H9 (cell line): ENCODE measurements at regions not wholly inside any gene's neighbourhood (a gene's known extent, or its start where the extent isn't known, plus 50 kb on each side); places are given as distances from the start of the nearest gene placed in this dataset.

Source experiments
- DNase-seq: peaks from one replicate; pipeline ENCODE4 v3.0.0-alpha.2; 2017
- H2AFZ ChIP-seq: one replicate; pipeline ENCODE4 v1.6.1; 2013; ENCODE audit warnings: mild to moderate bottlenecking, low read length, control low read depth, moderate library complexity
- H2AK5ac ChIP-seq: 2 replicates; pipeline ENCODE4 v1.6.1; 2013; ENCODE audit warnings: low read length, control low read depth, mixed read lengths; ENCODE audit not compliant: insufficient read length
- H2BK120ac ChIP-seq: one replicate; pipeline ENCODE4 v1.6.1; 2013; ENCODE audit warnings: low read depth, mild to moderate bottlenecking, low read length, control low read depth, inconsistent platforms; ENCODE audit not compliant: poor library complexity, severe bottlenecking
- H2BK12ac ChIP-seq: 2 replicates; pipeline ENCODE4 v1.6.1; 2013; ENCODE audit warnings: low read length, control low read depth, mixed read lengths, low read depth; ENCODE audit not compliant: insufficient read length
- H2BK15ac ChIP-seq: 2 replicates; pipeline ENCODE4 v1.6.1; 2013; ENCODE audit warnings: low read depth, low read length, control low read depth
- H2BK20ac ChIP-seq: one replicate; pipeline ENCODE4 v1.6.1; 2013; ENCODE audit warnings: low read depth, mild to moderate bottlenecking, low read length, control low read depth, inconsistent platforms; ENCODE audit not compliant: poor library complexity, severe bottlenecking
- H2BK5ac ChIP-seq: 2 replicates; pipeline ENCODE4 v1.6.1; 2013; ENCODE audit warnings: low read length, control low read depth, mixed read lengths; ENCODE audit not compliant: insufficient read length
- H3K14ac ChIP-seq: 2 replicates; pipeline ENCODE4 v1.6.1; 2013; ENCODE audit warnings: low read length, control low read depth; ENCODE audit not compliant: insufficient read depth
- H3K18ac ChIP-seq: 2 replicates; pipeline ENCODE4 v1.6.1; 2013; ENCODE audit warnings: low read depth, mild to moderate bottlenecking, mixed read lengths, low read length, control low read depth; ENCODE audit not compliant: insufficient read length
- H3K23ac ChIP-seq: 2 replicates; pipeline ENCODE4 v1.6.1; 2013; ENCODE audit warnings: low read length, control low read depth, mixed read lengths, low read depth; ENCODE audit not compliant: insufficient read length
- H3K23me2 ChIP-seq: 2 replicates; pipeline ENCODE4 v1.6.1; 2013; ENCODE audit warnings: low read depth, mild to moderate bottlenecking, mixed read lengths, low read length, control low read depth; ENCODE audit not compliant: insufficient read length, poor library complexity, severe bottlenecking
- H3K27ac ChIP-seq: 2 replicates; pipeline ENCODE4 v1.5.1; 2013; ENCODE audit warnings: low read length, control low read depth, mixed read lengths, low read depth; ENCODE audit not compliant: insufficient read length
- H3K27me3 ChIP-seq: 2 replicates; pipeline ENCODE4 v1.6.1; 2013; ENCODE audit warnings: low read length, control low read depth, inconsistent platforms; ENCODE audit not compliant: insufficient read depth
- H3K4ac ChIP-seq: 2 replicates; pipeline ENCODE4 v1.6.1; 2013; ENCODE audit warnings: low read depth, mild to moderate bottlenecking, control low read depth, inconsistent platforms, low read length, moderate library complexity
- H3K4me1 ChIP-seq: 2 replicates; pipeline ENCODE4 v1.6.1; 2013; ENCODE audit warnings: low read length, control low read depth, inconsistent platforms; ENCODE audit not compliant: insufficient read depth
- H3K4me2 ChIP-seq: 2 replicates; pipeline ENCODE4 v1.6.1; 2013; ENCODE audit warnings: low read length, control low read depth, mixed read lengths; ENCODE audit not compliant: insufficient read length, insufficient read depth
- H3K56ac ChIP-seq: 2 replicates; pipeline ENCODE4 v1.6.1; 2013; ENCODE audit warnings: low read depth, mild to moderate bottlenecking, mixed read lengths, low read length, control low read depth; ENCODE audit not compliant: insufficient read length
- H3K79me1 ChIP-seq: 2 replicates; pipeline ENCODE4 v1.6.1; 2013; ENCODE audit warnings: low read depth, mild to moderate bottlenecking, moderate library complexity, low read length, control low read depth, inconsistent platforms; ENCODE audit not compliant: insufficient read depth, poor library complexity, severe bottlenecking
- H3K79me2 ChIP-seq: 2 replicates; pipeline ENCODE4 v1.6.1; 2013; ENCODE audit warnings: low read length, control low read depth, inconsistent platforms; ENCODE audit not compliant: insufficient read depth
- H3K9ac ChIP-seq: 2 replicates; pipeline ENCODE4 v1.6.1; 2013; ENCODE audit warnings: low read length, control low read depth, mixed read lengths; ENCODE audit not compliant: insufficient read length; ENCODE audit errors: extremely low read depth
- H3K9me3 ChIP-seq: one replicate; pipeline ENCODE4 v1.6.1; 2013; ENCODE audit warnings: low read depth, low read length, inconsistent platforms; ENCODE audit not compliant: control insufficient read depth
- H3T11ph ChIP-seq: one replicate; pipeline ENCODE4 v1.6.1; 2013; ENCODE audit warnings: mild to moderate bottlenecking, low read length, control low read depth, inconsistent platforms
- H4K20me1 ChIP-seq: one replicate; pipeline ENCODE4 v1.6.1; 2013; ENCODE audit not compliant: control insufficient read depth, insufficient read length, insufficient read depth
- H4K5ac ChIP-seq: 2 replicates; pipeline ENCODE4 v1.6.1; 2013; ENCODE audit warnings: low read depth, mild to moderate bottlenecking, mixed read lengths, low read length, control low read depth; ENCODE audit not compliant: insufficient read length
- H4K8ac ChIP-seq: replicated peaks from 2 replicates; pipeline ENCODE4 v1.6.1; 2013; ENCODE audit warnings: low read length, control low read depth, mixed read lengths, low read depth; ENCODE audit not compliant: insufficient read length
- H4K91ac ChIP-seq: 2 replicates; pipeline ENCODE4 v1.6.1; 2013; ENCODE audit warnings: low read depth, mild to moderate bottlenecking, moderate library complexity, mixed read lengths, low read length, control low read depth; ENCODE audit not compliant: insufficient read length
- H3K27ac Mint-ChIP-seq, 3 experiments: 2 replicates in 2 of 3; 3 replicates in 1 of 3; pipeline ENCODE4 v1.8.0; 2020 to 2021; ENCODE audit warnings: mixed read lengths in 3 of 3, mild to moderate bottlenecking in 1 of 3, moderate library complexity in 1 of 3
- H3K27me3 Mint-ChIP-seq: 2 replicates; pipeline ENCODE4 v1.8.0; 2021; ENCODE audit warnings: low read depth, mild to moderate bottlenecking, moderate library complexity, mixed read lengths
- H3K36me3 Mint-ChIP-seq, 3 experiments: 2 replicates in 2 of 3; 3 replicates in 1 of 3; pipeline ENCODE4 v1.8.0; 2020 to 2021; ENCODE audit warnings: low read depth in 3 of 3, mixed read lengths in 3 of 3; ENCODE audit not compliant: insufficient read depth in 1 of 3
- H3K4me1 Mint-ChIP-seq, 2 experiments: 2 replicates each; pipeline ENCODE4 v1.8.0; 2020; ENCODE audit warnings: mixed read lengths in 2 of 2
- H3K4me3 Mint-ChIP-seq, 2 experiments: 2 replicates in 1 of 2; 3 replicates in 1 of 2; pipeline ENCODE4 v1.8.0; 2020 to 2021; ENCODE audit warnings: mild to moderate bottlenecking in 2 of 2, mixed read lengths in 2 of 2, moderate library complexity in 1 of 2
- H3K9me3 Mint-ChIP-seq, 2 experiments: 2 replicates in 1 of 2; 3 replicates in 1 of 2; pipeline ENCODE4 v1.8.0; 2020; ENCODE audit warnings: mild to moderate bottlenecking in 2 of 2, mixed read lengths in 2 of 2, moderate library complexity in 1 of 2
- CTCF ChIP-seq: fragments of 200-600 bp; sonication (generic); conservative IDR thresholded peaks from 3 replicates; pipeline ENCODE4 v1.8.0; 2021; ENCODE audit warnings: antibody characterized with exemption, mild to moderate bottlenecking
- WGBS: extraction: QIAGEN DNeasy Blood & Tissue Kit; methylation state at CpG from one replicate; pipeline ENCODE4 v1.1.7; 2013; ENCODE audit warnings: missing lambda C conversion rate, low lambda C conversion rate, mixed read lengths; ENCODE audit not compliant: insufficient read length; ENCODE audit errors: extremely low coverage; 5-methylcytosine and 5-hydroxymethylcytosine counted together

DNA sequence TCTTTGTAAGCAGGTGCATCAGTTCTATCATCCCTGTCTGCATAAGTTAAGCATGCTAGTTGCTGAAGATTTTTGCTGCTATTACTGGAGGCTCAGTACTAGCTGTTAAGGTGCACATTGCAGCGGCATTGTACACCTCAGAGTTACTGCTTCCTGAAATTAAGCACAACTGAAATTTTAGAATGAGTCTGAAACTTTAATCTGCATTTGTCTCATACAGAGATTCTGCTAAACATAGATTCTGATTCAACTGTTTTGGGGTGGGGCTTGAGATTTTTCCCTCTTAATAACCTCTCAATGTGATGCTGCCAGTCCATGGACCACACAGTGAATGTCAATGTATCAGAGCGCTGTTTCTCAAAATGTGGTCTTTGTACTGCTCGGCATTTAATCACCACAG is 585.7 kb upstream of the GCFC2 start:
- Histone ChIP-seq H3K4ac (no peak overlapping the region), H3K23ac (no peak overlapping the region), H4K8ac (no peak overlapping the region), H4K91ac (no peak overlapping the region), H3K9ac (no peak overlapping the region), H2BK12ac (no peak overlapping the region), H3K27me3 (no peaks in the 10 kb centered on the region), H3K56ac (no peak overlapping the region), H3K79me2 (no peaks in the 10 kb centered on the region), H3K79me1 (no peaks in the 10 kb centered on the region), H2BK15ac (no peak overlapping the region), H2BK20ac (no peak overlapping the region), H2AK5ac (no peak overlapping the region), H3K27ac (no peak overlapping the region), H4K20me1 (no peaks in the 10 kb centered on the region), H2BK120ac (no peak overlapping the region), H4K5ac (no peak overlapping the region), H2AFZ (no peak overlapping the region), H3K9me3 (no peaks in the 10 kb centered on the region), H3K4me1 (no peaks in the 10 kb centered on the region), H3K14ac (no peak overlapping the region), H3K18ac (no peak overlapping the region), H2BK5ac (no peak overlapping the region), H3T11ph (no peak overlapping the region), H3K4me2 (no peak overlapping the region), H3K23me2 (no peaks in the 10 kb centered on the region)
- Mint-ChIP-seq H3K4me1 (peaks cover 0 to 6% of the 10 kb centered on the region in 2 experiments; a peak in 2 of 4 replicates), H3K36me3 (no peaks in the 10 kb centered on the region), H3K4me3 (no peak overlapping the region), H3K27me3 (no peaks in the 10 kb centered on the region), H3K27ac (no peak overlapping the region), H3K9me3 (no peaks in the 10 kb centered on the region; a peak in 1 of 5 replicates)
- WGBS = no CpG with 5 or more reads among the region's 3 CpGs
- TF ChIP-seq CTCF = no peak
- no peak for DNase-seq
